Activated CD8-positive, alpha-beta memory T cell treated with anti-CD3 and anti-CD28 coated beads for 24 hours (primary cell): ENCODE measurements at regions not wholly inside any gene's neighbourhood (a gene's known extent, or its start where the extent isn't known, plus 50 kb on each side); places are given as distances from the start of the nearest gene placed in this dataset.
"Not testable (repeated sequence)": the region's sequence is repeated elsewhere in the genome, so short reads cannot be mapped to it uniquely, and the experiment has no call there.

Experiments
- DNase-seq: peaks from one replicate; pipeline ENCODE4 v3.0.0-alpha.2; 2020

DNA sequence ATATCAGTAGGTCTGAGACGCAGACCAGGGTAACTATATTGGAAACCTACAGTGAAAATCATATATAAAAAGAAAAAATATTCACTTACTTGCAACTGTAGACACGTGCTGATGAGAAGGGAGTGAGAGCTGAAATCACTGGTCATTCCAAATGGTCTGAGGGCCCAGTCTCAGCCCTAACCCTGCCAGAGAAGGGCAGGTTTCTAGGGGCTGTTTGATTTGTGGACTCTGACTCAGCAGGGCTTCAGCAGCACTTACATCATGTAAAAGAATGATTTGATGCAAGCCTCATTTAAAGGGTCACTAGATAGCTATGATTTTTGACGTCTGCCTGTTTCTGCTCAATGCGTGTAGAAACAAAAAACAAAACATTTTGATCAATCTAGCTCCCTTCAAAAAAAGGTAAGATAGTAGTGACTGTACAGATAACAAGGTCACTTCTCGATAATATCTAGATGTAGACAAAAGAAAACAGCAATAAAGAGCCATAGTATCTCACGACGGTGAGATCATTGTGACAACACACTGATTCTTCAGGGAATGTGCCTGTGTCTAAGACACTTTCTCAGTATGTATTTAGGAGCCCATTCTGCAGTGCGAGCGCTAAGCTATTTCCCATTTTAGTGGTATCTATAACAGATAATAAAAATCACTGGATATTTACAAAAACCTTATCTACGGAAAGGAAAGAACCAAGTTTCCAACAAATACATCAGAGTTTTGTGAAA, 307.2 kb downstream of the HIVEP2 start:
- no peak for DNase-seq

DNA sequence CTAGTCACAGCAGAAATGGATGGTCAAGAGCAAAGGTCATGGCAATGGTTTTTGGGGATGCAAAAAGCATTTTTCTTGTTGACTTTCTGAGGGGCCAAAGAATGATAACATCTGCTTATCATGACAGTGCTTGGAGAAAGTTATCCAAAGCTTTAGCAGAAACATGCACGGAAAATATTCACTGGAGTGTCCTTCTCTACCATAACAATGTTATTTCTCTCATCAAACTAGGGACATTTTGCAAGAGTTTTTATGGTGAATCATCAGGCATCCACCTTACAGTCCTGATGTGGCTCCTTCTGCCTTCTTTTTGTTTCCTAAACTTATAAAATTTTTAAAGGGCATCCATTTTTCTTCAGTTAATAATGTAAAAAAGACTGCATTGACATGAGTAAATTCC, 302.3 kb downstream of the HIVEP2 start:
- DNase-seq = no peak

DNA sequence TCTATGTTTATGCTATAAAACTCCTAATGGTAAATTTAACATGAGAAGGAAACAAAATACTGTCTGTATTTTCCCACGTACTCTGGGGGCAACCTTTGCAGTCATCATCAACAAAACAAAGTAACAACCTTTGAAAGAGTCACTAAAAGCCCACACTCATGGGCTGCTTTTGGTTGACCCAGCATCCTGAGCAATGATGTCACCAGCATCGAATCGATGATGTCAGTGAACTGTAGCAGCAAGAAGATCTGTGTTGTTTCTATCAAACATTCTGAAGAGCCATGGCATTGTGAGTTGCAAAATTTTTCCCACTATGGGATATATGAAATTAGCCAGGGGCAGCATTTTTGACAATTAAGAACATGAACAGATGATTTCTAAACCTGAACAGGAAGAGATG, 300.1 kb downstream of the HIVEP2 start:
- no peak for DNase-seq

DNA sequence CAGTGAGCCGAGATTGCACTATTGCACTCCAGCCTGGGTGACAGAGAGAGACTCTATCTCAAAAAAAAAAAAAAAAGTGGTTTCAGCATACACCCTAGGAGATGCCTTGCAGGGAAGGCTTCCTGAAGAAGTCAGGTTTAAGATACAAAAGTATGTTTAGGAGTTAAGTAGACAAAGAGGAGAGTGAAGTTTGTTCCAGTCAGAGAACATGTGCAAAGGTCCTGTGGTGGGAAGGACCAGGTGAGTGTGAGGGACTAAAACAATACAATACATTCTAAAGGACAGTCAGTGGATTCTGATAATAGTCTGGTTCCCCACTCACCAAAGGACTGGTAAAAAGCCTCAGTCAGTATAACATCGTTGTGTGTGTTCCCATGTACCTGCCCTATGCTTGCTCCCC, 299.3 kb downstream of the HIVEP2 start:
- DNase-seq = no peak

DNA sequence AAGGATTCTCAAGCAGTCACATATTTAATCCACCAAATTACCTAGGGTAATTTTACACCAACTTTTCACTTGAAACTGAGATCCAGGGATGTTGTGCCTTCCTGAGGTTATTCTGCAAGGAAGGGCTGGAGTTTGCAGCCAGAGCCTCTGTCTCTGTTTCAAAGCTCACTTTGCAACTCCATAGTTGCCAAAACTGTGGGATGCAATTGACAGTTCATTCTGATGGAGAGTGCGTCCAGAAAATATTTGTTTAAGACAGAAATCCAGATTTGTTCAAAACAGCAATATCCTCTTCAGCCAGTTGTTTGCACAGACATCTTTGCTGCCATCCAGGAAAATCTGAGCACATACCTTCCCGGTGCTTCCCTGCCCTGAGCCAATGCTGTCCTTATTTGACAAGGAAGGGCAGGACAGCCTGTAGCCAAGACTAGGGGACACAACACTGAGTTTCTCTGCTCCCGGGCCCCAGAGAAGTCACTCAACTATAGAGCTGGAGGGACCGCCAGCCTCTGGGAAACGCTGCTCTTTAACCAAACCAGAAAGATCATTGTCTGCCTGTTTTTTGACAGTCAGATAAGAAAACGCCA, 297.4 kb downstream of the HIVEP2 start:
- DNase-seq = no peak

DNA sequence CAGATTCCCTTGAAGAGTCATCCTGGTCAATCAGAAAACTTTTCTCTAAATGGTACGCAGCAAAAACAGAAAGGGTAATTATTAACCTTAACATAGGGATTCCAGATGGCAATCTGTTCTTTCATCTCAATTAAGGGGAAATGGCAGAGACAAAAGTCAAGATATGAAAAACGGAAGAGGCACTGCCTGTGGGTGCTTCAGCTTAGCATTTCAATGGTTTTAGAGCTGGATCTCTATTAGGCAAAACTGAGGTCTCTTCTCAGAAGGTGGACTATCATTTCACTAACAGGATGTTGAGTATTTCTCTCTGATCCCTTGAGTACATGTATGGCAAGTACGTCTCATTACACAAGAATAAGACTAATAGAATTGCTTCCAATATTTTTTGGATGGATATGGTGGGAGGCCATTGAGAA, 296.9 kb downstream of the HIVEP2 start:
- DNase-seq = no peak

DNA sequence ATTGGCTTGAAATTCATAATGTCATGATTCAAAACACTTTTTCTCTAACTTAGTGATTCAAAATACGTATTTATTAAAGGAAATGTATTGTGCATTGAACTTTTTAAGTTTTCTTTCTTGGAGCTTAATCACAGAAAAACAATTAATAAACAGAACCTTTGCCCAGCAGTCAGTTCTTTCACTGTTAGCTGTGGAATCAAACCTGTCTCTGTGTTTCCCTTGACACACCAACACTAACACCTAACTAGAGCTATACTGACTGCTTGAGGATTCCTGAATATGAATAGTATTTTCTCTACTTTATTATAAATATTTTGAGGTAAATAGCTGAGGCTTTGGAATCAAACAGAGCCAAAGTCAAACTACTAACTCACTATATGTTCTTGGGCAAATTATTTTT, 296.4 kb downstream of the HIVEP2 start:
- no peak for DNase-seq

DNA sequence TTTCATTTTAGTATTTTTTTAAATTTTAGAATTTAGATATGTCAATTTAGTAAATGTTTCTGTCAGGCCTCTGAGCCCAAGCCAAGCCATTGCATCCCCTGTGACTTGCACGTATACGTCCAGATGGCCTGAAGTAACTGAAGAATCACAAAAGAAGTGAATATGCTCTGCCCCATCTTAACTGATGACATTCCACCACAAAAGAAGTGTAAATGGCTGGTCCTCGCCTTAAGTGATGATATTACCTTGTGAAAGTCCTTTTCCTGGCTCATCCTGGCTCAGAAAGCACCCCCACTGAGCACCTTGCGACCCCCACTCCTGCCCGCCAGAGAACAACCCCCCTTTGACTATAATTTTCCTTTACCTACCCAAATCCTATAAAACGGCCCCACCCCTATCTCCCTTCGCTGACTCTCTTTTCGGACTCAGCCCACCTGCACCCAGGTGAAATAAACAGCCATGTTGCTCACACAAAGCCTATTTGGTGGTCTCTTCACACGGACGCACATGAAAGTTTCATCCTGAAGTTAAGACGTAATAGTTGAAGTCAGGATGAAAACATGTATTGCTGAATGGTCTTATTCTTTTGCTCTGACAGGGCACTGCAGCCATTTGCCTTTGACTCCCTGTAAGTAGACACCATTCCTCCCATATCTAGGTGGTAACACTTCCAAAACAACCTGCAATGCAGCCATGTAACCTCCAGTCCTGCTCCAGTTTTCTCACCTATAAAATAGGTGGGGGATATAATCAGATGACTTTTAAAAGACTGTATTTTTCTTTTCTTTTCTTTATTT, 295.3 kb downstream of the HIVEP2 start:
- not testable (repeated sequence) for DNase-seq

DNA sequence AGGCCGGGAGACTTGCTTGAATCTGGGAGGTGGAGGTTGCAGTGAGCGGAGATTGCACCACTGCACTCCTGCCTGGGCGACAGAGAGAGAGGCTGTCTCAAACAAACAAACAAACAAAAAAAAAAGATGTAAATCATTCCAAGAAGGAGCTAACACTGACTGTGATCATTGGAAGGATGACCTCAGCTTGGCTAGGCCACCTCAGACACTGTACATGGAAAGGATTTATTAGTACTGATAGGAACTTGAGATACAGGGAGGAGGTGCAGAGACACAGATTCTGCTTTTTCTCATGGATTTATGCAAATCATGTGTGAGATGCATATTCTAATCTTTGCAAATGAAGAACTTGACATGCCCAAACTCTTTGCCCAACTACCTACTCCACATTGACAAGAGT, 293.6 kb downstream of the HIVEP2 start:
- no peak for DNase-seq

DNA sequence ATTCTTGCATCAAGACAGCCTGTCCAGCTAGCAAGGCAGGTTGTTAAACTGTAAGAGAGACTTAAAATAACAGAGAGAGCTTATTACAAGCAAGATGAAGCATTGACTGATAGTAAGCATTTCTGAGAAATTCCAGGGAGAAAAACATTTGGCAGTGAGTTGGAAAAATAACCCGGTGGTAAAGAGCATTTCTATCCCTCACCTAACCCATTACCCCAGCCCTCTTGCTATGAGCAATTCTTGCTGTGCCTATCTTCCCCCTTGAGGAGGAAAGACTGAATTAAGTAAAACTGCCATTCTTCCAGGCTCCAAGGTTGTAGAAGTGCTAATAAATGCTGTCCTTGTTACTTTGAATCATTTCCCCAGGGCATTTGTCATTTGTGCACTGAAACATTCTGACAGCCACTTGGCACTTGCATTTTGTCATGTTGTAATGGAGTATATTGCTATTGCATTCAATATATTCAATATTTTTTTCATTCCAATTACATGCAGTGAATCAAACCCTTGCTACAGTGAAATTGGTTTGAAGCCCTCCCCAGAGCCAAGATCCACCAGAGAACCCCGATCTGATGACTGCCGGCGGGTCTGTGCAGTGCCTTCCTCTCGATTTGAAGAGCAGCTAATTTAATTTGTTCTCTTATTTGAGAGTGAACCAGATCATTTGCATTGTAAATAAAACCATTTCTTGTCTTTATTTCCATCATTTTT, 291.1 kb downstream of the HIVEP2 start:
- no peak for DNase-seq

DNA sequence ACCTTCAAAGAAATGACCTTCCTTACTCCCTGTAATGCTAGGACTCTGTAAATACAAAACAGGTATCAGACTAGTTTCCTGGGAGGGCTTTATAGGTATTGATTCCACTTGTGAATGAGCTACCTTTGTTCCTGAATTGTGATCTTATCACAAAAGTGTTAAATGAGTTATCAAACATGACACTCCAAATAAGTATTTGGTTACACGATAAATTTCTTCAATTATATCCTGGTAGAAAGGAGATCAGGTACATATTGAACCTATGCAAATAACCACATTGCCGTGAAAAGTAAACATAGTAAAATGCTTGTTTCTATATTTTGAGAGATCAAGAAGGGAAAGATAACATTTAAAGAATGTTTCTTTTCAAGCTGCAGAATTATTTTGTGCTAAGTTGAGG, 285.3 kb downstream of the HIVEP2 start:
- no peak for DNase-seq

DNA sequence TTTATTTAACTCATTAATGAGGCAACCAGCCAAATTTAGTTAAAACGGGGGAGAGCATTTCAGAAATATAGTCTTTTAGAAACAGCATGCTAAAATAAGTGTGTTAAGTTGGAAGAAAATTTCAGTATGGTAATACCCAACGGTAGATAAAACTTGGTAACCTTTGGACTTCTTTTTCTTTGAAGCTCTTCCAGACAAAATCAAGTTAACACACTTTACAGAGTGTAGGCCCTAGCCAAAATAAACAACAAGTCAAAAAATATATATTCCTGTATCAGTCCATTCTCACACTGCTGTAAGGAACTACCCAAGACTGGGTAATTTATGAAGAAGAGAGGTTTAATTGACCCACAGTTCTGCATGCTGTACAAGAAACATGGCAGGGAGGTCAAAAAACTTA, 279.6 kb downstream of the HIVEP2 start:
- no peak for DNase-seq

DNA sequence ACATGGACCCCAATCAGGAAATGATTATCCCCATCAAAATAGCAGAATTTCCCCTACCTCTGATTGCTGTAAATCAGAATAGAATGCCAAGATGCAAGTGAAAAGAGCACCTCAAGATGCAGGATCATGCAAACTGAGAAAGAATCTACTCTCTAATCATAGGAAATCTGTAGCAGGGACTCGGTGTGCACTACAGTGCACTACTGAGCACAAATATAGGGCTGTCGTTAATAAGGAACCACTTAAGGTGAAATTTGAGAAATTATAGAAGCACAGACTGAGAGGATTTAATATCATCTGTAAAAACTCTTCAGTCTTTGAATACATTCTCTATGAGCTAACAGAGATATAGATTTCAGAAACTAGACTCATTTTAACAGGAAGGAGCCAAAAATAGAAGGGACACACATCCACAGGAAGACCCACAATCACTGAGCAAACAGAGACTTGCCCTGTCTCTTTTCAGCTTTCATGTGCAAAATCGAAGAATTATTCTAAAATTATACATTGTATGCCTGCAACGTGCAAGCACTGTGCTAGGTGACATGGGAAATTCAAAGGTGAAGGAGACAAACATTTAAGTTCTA, 278.3 kb downstream of the HIVEP2 start:
- DNase-seq = no peak

DNA sequence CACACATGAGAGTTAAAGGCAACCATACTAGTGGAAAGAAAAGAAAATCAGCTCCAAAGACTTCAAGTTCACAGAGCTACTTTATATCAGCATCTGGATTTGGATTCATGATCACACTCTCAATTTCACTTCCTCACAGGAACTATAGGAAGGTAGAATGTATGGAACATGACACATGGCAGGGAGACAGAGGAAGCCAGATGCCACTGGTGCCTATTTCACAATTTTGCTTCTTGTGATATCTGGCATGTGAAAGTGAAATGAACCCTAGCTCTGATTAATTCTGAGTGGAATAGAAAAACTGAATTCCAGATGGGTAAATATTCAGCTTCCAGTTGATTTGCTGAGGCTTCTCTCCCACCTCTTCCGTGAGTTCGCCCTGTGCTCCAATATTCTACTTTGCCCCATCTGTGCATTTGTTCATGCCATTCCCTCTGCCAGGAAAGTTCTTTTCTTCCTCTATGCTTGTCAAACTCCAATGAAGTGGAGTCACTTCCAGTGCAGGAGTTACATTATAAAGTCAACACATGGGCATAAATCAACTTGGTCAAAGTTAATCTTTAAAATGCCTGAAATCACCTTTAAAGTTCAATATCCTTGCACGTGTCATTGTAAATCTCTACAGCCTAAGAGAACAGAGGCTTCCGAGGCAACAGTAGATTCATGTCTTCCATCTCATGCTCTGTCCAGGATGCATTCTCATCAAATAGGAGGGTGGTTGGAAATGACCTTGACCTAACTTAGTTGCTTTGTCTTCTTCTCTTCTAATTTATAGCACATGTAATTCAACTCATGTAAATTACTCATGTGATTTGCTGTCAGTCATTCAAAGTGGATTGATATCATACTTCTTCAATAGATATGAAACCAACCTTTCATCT, 275.3 kb downstream of the HIVEP2 start:
- DNase-seq = no peak

DNA sequence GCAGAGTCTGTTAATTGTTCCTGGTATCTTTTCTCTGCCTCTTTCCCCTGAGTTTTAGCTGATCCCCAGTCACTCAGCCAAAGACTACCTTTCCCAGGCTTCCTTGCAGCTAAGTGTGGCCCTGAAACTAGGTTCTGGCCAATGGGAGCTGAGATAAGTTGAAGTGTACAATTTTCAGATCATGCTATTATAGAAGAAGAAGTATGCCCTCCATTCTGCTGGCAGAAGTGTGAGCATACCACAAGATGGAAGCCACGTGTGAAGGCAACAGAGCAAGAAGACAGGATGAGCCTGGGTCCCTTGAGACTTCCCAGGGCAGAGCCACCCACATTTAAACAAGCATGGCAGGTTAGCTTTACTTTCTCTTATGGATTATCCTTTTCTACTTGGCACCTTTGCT, 273.2 kb downstream of the HIVEP2 start:
- no peak for DNase-seq

DNA sequence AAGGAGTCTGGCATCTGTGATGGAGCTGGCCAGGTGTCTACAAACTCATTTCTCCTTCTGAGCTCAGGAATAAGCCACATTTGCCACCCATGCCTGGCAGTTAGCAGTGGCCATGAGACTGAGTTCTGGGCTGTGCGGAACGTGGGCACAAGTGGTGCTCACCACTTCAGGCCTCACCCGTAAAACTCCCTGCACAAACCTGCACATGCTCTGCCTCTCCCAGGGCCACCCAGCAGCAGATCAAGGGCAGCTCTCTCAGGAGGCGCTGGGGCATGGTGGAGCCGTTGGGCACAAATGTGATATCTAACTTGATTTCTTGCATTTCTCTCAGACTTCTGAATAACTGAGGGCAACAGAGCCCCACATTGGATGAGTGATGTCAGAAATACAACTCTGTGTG, 269.5 kb downstream of the HIVEP2 start:
- DNase-seq = no peak

DNA sequence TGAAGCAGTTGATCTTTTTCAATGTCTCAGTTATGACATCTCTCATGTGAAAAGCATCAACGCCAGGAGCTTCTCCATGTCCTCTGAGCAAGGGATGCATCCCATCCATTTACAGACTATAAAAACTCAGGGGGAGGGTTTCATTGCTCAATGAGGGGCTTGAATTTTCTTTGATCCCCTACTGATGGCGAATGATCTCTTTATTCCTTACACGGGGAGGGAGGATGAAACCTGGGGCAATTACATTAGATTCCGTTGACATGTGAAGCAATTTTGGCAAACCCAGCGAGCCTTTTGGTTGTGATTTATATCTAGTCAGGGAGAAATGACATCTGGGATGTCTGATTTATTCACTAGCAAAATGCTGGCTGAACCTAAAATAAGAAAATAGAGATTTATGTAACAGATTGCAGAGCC, 268.9 kb downstream of the HIVEP2 start:
- DNase-seq = no peak

DNA sequence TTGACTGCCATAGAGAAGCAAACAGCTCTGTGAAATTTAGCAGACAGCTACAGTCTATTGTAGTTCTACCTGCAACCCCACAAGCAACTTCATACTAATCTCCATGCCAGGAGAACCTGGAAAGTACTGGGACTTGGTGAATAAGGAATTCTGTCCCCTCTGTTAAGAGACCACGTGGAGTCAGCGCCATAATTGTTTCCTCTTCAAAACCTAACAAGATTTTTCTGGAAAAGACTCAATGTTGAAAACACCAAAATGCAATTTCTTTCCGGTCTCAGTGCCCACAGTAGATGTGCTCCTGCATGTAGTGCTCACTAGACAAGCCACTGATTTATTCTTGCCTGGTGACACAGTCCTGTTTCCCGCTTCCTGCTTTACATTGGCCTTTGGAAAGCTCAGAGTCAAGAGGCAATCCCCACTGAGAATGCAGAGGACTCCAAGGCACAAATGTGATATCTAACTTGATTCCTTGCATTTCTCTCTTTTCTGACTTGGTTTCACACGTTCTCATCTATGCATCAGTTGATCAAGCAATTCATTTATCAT, 268.3 kb downstream of the HIVEP2 start:
- DNase-seq = no peak

DNA sequence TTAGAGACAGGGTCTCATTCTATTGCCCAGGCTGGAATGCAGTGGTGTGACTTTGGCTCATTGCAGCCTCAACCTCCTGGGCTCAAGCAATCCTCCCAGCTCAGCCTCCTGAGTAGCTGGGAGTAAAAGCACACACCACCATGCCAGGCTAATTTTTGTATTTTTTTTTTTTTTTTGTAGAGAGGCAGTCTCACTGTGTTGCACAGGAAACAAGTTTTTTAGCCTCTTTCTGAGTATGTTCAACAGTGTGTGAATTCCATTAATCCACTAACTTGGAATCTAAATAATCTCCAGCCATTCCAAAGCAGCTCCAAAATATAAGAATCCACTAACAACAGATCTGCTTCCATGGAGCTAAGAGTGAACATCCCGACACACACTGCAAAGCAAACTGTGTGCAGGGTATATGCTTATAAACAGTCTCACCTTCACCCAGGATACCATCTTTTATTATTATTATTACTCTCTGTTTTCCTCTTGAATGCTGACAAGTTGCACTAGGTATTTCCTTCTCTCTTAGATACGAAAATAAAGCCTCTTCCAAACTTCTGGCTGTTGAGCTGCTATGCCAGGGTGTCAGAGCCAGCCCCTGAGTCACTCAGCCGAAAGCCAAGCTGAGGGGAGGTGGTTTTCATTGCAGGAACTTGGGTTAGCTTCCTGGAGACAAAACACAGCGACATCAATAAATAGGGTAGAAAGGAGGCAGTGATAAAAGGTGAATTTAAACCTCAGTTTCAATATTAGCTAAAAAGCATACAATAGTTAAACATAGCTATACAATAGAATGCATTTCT, 264.9 kb downstream of the HIVEP2 start:
- no peak for DNase-seq

DNA sequence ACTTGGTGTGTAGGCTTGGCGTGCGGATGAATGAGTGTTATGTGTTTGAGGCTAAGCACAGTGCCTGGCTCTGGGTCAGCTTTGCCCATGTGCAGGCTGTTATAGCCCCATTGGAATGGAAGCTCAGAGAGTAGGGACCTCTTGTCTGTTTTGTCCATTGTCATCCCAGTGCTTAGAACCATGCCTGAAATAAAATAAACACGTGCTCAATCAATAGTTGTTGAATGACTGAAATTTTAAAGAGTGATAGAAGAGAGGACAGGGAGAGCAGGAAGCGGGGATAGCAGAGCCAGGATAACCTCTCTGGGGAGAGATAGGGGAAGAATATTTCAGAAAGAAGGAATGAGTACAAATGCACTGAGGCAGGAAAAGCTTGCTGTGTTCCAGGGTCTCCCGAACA, 263.9 kb downstream of the HIVEP2 start:
- no peak for DNase-seq

DNA sequence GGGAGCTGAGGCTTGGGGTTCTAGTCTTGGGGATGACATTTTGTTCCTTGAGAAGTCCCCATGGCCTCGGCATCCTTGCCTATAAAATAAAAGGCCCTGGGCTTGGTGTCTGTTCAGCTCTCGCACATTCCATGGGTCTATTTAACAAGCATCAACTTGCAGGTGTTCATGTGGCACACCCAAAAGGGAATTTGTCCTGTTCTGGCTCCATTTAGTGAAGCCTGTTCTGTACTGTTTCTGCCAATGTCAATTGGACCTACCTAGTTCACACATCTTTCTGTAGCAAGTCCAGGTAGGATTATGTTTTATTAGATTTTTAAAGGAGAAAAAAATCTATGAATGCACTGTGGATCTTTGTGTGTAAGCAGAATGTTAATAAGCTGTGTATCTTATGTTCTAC, 262.0 kb downstream of the HIVEP2 start:
- DNase-seq = no peak
